ENCODE measurements at regions not wholly inside any gene's neighbourhood (a gene's known extent, or its start where the extent isn't known, plus 50 kb on each side); places are given as distances from the start of the nearest gene placed in this dataset.

DNA sequence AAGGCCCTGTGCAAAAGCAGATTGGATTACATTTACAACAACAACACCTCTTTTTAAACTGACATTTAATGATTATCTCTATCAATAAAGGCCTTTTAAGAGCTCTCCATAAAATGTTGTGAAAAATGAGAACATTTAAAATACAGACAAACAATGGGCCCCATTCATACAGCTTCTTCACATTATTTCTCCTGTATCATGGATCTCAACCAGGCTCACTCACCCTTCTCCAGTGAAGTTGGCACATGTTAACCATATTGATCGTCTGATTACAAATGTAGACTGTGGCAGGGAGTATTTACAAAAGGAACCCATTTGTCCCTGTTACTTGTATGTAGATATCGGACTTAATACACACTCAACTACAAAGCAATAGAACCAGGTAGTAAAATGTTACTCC is 220.2 kb upstream of the BTG1 start:
- TF ChIP-seq, protein P1, sequence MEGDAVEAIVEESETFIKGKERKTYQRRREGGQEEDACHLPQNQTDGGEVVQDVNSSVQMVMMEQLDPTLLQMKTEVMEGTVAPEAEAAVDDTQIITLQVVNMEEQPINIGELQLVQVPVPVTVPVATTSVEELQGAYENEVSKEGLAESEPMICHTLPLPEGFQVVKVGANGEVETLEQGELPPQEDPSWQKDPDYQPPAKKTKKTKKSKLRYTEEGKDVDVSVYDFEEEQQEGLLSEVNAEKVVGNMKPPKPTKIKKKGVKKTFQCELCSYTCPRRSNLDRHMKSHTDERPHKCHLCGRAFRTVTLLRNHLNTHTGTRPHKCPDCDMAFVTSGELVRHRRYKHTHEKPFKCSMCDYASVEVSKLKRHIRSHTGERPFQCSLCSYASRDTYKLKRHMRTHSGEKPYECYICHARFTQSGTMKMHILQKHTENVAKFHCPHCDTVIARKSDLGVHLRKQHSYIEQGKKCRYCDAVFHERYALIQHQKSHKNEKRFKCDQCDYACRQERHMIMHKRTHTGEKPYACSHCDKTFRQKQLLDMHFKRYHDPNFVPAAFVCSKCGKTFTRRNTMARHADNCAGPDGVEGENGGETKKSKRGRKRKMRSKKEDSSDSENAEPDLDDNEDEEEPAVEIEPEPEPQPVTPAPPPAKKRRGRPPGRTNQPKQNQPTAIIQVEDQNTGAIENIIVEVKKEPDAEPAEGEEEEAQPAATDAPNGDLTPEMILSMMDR (IDR thresholded peaks at IDR 0.05; ENCODE audit: low read depth, low read length, missing control alignments): no peak
- no peak for DNase-seq (ENCODE audit: extremely low read depth, low read depth)
- no peak overlapping the region for H3K4me3 ChIP-seq (replicated peaks; ENCODE audit: low read depth, low read length)

GRCh38 chr12:92365333-92365732 is 219.7 kb upstream of the BTG1 start:
- TF ChIP-seq, protein P1 (IDR thresholded peaks at IDR 0.05; ENCODE audit: low read depth, low read length, missing control alignments): no peak
- DNase-seq (ENCODE audit: extremely low read depth, low read depth): no peak
- H3K4me3 ChIP-seq (replicated peaks; ENCODE audit: low read depth, low read length): no peak overlapping the region

DNA sequence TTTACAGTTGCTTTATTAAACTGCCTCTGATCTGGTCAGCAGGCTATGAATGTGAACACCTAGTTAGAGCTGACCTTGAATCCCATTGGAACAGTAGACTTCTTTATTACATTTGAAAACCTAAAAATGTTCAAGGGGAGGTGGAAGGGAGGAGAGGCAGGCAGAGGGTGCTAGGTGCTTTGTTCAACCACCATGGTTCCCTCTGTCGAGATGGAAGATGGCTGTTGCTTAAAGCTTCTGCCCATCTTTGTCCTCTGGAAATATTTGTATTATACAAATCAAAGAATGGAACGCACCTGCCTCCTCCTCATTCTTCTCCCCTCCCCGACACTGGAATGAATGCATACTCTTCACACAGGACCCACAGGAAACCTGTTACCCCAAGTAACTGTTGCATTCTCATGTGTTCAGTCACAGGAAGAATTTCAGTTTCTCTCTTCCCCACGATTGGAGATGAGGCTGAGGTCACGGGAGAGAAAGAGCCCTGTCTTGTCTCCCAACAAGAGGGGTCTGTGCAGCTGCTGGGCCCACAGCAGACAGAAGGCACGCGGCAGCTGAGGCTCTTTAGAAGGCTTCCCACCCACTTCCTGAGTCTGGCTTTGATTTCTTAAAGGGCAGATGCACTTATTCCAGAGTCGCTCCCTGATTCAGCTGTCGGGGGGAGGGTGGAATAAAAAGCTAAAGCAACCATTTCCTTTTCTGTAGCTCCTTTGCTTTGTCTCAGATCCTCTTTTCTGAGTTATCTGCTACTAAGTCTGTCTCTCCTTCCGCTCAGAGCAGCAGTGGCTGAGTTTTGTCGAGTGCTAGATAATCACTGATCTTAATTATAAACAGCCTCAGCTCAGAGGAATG is 217.9 kb upstream of the BTG1 start:
- TF ChIP-seq, protein P1 (IDR thresholded peaks at IDR 0.05; ENCODE audit: low read depth, low read length, missing control alignments): no peak
- DNase-seq (ENCODE audit: extremely low read depth, low read depth): peak; percentile 17
- H3K4me3 ChIP-seq (replicated peaks; ENCODE audit: low read depth, low read length): 0 out of 2 replicates have a peak overlapping the region, but pooled peaks have one; percentile 1

GRCh38 chr12:92362785-92363184 is 217.1 kb upstream of the BTG1 start:
- TF ChIP-seq, protein P1 (IDR thresholded peaks at IDR 0.05; ENCODE audit: low read depth, low read length, missing control alignments): no peak
- H3K4me3 ChIP-seq (replicated peaks; ENCODE audit: low read depth, low read length): no peak overlapping the region
- DNase-seq (ENCODE audit: extremely low read depth, low read depth): no peak

GRCh38 chr12:92362126-92362525 is 216.5 kb upstream of the BTG1 start:
- TF ChIP-seq, protein P1 (IDR thresholded peaks at IDR 0.05; ENCODE audit: low read depth, low read length, missing control alignments): no peak
- H3K4me3 ChIP-seq (replicated peaks; ENCODE audit: low read depth, low read length): no peak overlapping the region
- DNase-seq (ENCODE audit: extremely low read depth, low read depth): no peak

GRCh38 chr12:92360543-92360942 is 214.9 kb upstream of the BTG1 start:
- TF ChIP-seq, protein P1 (IDR thresholded peaks at IDR 0.05; ENCODE audit: low read depth, low read length, missing control alignments): no peak
- no peak for DNase-seq (ENCODE audit: extremely low read depth, low read depth)
- H3K4me3 ChIP-seq (replicated peaks; ENCODE audit: low read depth, low read length): no peak overlapping the region
